NCI-H2227 (cell line): ENCODE measurements at regions not wholly inside any gene's neighbourhood (a gene's known extent, or its start where the extent isn't known, plus 50 kb on each side); places are given as distances from the start of the nearest gene placed in this dataset.
"Not testable (repeated sequence)": the region's sequence is repeated elsewhere in the genome, so short reads cannot be mapped to it uniquely, and the experiment has no call there.

Experiments used
- DNase-seq: peaks from one replicate; lab custom pipeline; 2025; ENCODE audit not compliant: unreplicated experiment; lab: John Stamatoyannopoulos, UW

DNA sequence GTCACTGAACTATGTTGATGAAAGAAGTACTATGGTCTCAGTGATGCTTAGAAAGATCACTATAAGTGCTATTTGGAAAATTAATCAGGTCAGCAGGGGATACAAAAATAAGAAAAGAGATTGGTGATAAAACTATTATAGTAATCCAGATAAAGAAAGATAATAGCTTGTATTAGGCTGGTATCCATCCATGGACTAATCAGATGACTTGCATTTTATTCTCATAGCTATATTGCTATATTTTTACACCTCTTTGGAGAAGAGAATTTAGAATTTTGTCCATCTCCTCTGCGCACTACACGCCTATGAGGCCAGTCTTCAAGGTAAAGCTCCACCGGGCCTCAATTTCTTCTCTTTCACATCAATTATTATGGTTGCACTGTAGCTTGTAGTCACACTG is 635.1 kb upstream of the DDX18 start:
- DNase-seq = no peak

DNA sequence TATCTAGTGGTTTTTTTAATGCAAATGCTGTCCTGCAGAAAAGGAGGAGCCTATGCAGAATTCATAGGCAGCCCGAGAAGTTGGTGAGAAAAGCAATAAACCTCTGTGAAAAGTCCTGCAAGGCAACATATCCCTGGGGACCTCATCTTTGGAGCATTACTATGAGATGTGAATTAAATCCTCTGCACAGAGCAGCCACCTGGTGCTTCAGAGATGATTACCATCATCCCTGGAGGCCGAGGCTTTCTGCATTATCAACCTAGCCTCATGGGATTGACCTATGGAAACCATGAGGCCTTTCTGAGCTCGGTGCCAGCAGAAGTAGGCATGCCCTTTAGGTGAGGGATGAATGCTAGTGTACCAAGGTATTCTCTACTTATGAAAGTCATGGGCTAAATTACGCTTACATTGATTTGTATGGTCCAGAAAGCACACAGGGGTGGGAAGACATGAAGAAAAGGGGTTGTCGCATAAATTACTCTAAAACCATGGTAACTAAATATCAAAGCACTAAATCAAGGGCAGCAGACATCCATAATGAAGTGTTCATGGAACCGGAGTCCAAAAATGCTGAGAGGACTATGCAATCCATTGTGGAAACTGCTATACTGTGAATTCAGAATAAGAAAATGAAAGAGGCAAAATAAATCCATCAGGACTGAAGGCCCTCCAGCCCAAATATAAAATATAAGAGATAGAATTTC is 623.5 kb upstream of the DDX18 start:
- no peak for DNase-seq

DNA sequence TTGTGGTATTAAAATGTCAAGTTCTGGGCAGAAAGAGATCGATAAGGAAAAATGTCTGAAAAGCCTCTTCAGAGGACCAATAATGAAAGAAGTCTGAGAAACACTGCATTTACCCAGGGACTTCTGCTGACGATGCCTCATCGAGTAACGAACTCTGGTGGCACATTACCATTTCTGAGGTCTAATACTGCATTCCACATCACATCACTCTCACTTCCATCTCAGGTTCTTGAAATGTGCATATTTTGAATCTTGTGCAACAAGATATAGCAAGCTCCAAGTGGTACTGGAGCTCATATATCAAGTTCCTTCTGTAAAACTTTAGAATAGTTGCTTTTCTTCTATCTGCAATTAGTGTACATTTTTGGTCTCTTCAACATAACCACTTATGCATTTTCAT is 619.1 kb upstream of the DDX18 start:
- no peak for DNase-seq

DNA sequence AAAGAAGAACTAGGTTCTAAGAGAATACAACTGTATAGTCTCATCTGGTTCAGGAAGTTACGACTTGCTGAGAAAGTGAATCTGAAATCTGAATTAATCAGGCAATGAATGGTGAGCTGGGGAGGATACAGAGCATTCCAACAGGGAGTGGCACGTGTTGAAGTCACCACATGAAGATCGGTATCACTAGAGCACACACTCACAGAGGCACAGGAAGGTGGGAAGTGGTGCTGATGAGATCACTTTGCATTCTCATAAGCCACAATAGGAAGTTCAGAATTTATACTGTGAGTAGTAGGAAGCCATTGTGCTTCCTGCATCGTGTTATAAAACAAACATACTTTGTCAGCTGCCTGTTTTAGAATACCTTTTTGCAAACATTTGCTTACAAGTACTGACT is 615.0 kb upstream of the DDX18 start:
- no peak for DNase-seq

DNA sequence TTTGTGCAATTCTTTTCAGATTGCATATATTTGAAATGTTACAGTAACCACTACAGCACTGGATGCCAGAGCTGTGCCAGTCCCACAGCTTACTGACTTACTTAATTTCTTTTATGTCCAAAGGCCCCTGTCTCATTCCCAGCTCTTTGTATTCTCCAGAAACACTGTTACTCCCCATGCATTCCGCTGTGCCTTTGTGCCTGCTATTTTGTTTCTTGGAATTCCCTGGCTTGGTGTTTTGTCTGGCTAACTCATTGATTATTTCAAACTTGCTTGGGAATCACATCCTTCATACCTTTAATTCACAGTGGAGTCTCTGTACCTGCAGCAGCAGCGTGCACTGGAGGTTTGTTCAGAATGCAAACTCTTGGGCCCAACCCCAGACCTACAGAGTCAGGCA is 601.9 kb upstream of the DDX18 start:
- DNase-seq = no peak

DNA sequence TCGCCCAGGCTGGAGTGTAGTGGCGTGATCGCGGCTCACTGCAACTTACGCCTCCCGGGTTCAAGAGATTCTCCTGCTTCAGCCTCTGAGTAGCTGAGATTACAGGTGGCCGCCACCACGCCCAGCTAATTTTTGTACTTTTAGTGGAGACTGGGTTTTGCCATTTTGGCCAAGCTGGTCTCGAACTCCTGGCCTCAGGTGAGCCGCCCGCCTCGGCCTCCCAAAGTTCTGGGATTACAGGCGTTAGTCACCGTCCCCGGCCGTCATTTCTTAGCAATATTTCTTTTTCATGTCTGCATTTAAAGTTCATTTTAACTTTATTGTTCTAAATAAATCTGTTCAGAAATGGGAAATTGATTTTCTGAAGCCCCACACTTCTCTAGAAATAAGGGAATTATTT is 597.3 kb upstream of the DDX18 start:
- DNase-seq = no peak

DNA sequence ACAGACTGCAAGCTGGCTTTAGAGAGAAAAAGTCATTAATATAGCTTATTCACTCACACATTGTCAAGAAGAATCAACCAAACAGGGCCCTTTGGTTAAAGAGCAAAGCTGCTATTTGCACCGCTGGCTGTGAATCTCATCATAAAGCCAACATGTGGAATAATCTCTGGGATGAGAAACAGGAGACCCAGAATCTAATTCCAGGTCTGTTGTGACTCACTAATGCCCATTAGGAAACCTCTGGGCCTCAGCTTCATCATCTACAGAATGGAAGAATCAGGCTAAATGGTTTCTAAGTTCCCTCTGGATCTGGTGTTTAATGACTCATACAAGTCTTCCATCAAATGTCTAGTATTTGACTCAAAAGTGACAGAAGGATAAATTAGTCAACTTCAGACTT is 591.7 kb upstream of the DDX18 start:
- DNase-seq = no peak

DNA sequence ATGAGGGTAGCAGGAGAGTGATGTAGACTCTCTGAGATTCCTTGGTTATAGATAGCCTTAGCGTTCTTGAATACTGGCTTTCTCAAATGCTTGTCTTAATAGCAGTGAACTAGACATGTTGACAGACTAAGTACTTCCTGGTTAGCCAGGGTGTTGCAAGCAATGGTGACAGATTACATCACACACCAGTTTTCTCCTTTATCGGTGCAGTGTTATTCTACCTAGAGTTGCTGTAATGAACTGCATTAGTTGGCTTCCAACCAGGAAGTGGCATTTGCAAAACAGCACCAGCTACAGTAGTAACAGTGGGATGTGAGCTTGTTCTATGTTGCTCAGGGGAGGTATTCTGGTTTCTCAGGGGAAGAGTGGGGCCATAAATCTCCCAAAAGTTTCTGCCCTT is 582.2 kb upstream of the DDX18 start:
- DNase-seq = no peak

DNA sequence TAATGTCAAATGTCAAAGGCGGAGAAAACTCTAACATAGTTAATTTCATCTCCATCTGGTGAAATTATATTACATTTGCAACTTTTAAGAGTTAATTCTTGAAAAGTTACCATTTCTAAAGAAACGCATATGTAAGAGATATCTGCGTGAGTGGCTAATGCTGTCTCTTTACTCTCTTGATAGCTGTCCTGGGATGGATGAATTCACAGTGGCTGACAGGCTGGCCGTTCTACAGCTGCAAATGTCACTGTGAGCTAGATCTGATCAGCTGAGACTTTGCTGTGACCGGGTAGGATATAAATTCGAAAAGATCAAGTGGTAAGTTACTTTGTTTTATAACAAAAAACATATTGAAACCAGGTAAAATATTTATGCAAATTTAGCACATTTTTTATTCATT is 557.1 kb upstream of the DDX18 start:
- no peak for DNase-seq

DNA sequence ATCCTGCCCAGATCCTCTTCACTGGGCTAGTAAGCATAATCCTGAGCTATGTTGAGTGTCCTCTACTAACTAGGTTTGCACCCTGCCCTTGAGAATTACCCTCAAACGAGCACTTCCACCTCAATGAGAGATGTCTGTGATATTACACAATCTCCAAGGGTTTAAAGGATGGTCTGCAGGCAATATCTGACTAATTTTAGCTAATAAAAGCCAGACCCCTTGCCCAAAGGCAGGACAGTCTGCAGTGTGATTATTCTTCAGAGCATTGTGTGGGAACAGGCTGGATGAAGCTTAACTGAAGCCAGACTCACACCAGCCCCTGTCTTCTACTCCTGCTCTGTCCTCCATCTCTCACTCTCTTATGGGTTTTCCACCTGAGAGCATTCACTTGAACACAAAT is 544.9 kb upstream of the DDX18 start:
- DNase-seq = no peak

DNA sequence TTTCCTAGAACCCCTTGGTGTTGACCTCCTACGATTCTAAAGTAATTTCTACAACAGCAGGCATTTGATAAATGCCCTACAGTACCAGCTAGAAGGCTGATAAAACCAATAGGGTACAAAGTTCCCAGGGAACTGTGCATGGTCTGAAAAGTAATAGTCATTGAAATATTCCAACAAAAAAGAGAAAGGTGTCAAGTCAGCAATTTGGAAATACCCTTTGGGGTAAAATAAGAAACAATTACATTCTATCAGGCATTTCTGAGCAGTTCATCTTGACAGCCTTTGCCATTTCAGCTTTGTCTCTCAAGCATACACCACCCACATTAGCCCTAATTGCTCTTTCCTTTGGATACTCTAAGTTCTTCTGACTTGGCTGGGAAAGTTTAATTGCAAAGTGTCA is 542.9 kb upstream of the DDX18 start:
- no peak for DNase-seq

DNA sequence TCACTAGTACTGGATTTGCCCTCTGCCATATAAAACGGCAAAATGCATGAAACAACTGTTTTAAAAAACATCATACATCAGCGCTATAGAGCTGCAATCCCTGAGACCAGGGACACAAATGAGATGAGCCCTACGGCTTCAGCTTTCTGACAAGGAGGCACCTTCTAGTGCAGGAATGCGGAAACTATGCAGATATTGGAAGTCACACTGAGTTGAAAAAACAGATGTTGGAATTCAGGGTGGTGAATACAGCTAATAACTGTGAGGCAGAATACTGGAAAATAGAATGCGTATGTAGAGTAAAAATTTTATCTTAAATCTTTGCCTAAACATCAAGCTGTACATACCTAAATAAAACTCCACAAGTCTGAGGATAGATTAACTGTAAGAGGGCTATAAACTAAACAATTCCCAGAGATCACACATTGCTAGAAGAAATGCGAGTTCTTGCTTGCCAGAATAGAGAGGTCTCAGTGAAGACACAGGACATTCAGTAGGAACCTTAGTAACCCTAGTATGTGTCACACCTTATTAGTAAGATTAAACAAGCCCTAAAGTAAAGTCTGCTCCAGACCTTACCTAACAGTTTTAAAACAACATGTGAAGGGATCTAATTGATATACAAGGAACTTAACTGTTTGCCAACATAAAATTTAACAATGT is 541.4 kb upstream of the DDX18 start:
- DNase-seq = no peak

DNA sequence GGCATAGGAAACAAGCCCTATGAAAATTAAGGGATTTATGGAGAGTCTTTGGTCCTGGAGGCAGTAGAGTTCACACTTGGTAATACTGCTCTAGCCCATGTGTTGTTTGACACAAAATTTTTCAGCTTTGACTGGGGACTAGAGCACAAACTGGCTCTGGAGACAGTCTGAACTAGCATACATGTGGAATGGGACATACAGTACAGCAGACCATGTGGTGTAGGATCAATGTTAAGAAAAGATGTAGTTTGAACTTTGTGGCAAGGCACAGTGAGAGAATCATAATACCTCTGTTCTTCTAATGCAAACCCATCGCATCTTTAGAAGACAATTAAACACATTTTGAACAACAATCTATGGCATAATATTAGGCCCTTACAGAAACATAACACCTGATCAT is 521.5 kb upstream of the DDX18 start:
- no peak for DNase-seq

DNA sequence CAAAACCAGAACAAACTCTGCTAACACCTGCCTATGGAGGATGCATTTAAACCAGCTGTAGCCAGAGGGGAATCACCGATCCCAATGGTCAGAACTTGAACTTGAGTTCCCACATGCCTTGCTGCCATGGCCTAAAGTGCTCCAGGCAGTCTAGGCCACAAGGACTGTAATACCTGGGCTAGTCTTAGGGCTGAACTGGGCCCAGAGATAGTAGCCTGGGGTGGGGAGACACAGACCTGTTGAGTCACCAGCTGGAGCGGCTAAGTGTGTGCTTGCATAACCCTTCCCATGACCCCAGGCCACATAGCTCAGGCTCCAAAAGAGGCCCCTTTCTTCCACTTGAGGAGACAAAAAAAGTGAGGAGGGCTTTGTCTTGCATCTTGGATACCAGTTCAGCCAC is 515.0 kb upstream of the DDX18 start:
- no peak for DNase-seq

DNA sequence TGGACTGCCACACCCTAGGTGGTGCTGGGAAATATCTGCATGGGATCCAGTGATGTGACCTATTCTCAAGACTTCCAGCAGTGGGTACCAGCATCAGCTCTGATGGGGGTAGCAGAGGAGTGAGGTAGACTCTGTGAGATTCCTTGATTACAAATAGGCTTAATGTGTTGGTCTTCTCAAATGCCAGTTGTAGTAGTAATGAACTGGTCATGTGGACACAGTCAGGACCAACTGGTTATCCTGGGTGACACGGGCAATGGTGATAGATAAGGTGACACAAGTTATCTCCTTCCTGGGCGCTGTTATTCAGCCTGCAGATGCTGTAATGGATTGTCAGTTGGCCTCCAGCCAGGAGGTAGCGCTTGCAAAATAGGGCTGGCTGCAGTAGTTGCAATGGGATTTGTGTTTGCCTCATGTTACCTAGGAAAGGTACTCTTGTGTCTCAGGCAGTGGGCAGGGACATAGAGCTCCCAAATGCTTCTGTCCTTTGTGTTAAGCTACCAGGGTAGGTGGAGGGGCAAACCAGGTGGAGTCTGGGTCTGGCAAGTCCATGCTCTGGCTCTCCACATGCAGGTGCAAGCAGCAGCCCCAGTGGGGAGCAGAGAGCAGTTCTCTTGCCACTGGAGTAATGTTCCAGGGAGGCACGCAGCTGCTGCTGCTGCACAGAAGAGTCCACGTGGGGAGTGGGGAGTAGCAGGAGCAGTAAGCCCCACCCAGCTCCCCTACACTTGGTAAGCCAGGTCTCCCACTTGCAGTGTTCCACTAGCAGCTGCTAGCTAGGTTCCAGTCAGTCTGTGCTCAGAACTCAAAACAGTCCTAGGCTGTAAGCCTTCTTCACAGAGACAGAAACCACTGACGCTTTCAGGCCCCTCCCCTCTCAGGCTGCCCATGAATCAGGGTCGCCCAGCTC is 505.4 kb upstream of the DDX18 start:
- no peak for DNase-seq

DNA sequence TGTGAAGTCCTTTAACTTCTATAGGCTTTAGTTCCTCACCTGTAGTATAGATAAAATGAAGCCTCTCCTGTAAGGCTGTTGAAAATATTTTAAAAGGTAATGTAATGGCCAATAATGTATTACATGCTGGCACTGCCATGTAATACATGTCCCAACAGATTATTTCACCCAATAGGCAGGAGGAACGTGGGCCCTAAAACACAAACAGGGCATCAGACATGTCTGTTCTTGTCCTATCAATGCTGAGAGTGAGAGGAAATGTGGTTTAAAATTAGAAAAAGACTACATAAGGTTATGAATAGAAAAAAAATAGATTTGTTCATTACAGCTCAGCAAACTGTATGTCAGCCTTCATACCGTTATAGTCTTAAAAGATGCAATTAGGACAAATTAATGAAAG is 492.7 kb upstream of the DDX18 start:
- DNase-seq = no peak

DNA sequence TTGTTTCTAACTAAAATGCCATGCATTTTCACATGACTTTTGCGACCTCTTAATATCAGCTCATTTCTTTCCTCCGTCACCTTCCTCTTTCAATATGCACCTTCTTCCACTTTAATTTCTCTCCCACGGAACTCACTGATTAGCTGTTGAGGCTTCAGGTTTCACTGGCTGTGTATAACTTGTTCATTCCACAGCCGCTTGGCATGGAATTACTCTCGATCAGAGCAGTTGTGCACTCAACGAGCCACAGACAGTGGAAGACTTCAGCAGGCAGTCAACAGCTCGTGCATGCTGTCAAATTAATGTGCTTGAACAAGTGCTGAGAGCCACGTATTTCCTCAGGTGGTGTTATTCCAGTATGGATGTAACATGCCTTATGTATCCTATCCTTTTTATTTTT is 491.2 kb upstream of the DDX18 start:
- DNase-seq = peak; percentile 2

DNA sequence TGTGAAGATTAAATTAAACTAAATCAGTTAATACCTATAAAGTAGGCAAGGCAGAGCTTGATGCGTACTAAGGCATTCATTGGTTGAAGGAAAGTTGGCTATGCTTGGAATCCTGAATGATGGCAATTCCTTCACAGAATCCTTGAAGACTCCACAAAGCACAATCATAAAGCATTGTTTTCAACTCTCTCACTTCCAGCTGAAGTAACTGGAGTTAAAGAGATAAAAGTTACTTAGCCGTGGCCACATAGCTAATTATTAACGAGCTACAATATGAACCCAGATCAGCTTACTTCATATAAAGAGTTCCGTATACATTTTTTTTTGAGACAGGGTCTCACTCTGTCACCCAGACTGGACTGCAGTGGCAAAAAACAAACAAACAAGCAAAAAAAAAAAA is 483.9 kb upstream of the DDX18 start:
- DNase-seq = no peak

DNA sequence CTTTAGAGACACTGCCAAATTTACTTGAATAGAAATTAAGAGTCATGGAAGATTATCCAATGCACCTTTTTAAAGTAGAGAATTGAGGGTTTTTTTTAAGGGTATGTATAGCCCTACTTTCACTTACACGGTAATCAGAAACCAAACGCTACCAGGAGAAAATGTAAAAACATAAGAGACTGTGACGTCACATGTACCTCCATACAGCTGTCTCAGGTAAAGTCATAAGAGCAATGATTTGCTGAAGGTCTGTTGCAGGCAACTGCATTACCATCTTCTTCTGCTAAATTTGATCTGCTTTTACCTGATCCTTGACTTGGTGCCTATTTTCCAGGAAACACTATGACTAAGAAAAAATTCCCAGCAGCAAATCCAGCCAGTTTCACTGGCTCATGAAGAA is 478.5 kb upstream of the DDX18 start:
- DNase-seq = no peak

DNA sequence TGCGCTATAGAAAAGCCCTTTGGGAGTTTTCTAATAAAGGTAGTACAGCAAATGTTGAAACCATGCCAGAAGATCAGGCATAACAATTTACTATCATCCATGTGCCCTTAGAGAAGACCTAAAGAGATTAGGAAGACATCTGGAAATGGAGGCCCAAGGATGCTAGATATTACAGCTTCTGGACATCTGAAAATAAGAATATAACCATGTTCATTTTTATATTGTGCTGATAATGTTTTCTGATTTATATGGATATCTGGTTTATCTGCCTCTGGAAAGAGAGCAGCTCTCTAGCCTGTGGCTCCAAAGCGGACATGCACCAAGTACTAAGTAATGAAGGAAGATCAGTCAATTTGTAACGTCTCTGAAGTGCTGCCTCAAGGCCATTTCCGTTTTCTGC is 478.0 kb upstream of the DDX18 start:
- no peak for DNase-seq

DNA sequence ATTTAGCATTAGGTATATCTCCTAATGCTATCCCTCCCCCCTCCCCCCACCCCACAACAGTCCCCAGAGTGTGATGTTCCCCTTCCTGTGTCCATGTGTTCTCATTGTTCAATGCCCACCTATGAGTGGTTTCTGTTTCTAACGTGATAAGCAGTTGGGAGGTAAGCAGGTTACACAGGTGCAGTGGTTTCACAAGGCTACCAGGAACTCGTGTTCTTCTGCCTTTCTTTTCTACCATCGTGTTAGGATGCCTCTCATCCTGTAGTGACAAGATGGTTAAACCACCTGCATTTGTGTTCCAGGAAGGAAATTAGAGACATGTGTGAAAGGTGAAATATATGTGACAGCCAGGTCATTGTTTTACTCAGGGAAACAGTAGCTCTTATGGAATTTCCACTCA is 476.5 kb upstream of the DDX18 start:
- not testable (repeated sequence) for DNase-seq

DNA sequence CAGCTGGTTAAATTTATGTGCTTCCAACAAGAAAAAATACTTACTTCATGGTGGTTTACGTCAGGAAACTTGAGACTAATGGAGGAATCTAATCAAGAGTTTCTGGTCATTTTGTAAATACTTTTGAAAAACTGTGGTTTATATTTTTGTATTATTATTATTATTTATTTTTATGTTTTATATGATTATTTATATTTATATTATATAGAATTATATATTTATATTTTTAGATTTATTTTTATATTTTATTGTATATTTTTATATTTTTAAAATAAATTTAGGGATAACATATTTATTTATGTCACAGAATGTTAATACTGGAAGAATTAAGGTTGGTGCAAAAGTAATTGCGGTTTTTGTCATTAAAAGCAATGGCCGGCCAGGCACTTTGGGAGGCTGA is 474.5 kb upstream of the DDX18 start:
- no peak for DNase-seq
